CD4-positive, alpha-beta T cell treated with Interleukin-10 for 1 hour (primary cell): ENCODE measurements at regions not wholly inside any gene's neighbourhood (a gene's known extent, or its start where the extent isn't known, plus 50 kb on each side); places are given as distances from the start of the nearest gene placed in this dataset.

ENCODE experiments used
- DNase-seq: peaks from one replicate; pipeline ENCODE4 v3.0.0-alpha.2; 2020

DNA sequence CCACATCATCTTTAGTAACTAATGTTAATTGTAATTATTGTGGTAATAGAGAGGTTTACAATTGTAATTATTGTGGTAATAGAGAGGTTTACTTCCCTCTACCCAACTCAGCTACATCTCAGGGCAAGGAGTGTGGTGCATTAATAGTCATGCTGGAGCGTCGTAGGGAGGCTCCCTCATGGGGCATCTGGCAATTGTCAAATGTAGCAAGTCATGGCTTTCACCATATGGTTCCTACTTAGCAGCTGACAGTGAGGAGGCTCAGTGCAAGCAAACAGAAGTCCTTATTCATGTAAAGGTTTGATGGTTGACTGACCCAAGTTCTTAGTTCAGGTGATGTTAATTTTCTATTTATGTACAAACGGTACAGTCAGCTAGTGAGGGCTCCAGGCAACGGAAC lies 1012.0 kb downstream of the FLRT2 start:
- no peak for DNase-seq

DNA sequence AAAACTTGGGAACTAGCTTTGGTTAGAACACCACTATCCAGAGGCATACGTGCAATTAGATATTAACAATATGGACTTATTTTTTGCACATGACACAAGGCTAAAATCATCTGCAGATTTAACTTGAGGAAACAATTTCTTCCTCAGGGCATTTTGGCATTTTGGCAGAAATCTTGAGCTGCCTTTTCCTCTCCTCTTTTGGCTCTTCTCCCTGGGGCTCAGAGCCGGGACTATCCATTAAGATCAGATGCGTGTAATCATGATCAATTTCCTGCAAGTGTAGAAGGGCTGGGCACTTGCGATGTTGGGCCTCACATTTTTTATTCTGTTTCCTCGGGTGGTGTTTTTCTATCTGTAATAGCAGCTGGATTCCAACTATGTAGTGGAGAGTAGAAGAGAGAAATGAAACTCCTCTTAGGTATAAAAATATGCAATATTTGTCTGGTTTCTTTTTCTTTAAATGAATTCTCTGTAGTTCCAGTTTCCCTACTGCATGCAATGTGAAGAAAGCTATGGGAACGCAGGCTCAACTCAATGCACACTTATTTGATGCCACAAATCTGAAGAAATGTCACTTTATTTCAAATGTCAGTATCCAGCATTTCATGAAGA lies 1010.8 kb downstream of the FLRT2 start:
- no peak for DNase-seq

DNA sequence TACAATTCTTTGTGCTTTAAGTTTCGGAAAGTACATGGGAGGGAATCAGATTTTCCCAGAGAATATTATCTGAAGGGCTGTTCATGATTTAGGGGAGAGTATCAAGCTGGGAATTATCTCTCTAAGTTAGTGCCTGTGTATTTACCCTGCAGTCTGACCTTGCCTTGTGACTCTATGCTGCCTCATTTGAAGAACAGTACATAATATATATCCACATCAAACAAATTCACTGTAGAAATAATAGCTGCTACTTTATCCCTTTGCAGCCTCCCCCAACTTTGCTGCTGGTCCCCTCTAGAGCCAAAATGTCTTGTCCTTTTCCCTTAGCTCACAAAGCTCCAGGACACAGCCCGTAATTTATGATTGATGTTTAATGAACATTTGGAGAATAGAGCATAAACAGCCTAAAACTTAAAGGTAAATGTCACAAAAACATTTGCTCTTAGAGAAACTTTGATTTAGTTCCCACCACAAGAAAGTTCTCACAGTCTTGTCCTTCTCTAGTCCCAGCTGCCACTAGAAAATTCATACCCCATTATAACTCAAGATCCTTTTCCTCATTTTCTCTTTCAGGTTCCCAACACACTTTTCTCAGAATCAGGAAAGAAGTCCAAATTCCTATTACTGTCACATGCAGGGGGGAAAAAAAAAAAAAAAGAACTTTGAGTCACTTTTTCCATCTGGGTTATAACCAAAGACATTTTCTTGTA lies 1009.6 kb downstream of the FLRT2 start:
- no peak for DNase-seq

DNA sequence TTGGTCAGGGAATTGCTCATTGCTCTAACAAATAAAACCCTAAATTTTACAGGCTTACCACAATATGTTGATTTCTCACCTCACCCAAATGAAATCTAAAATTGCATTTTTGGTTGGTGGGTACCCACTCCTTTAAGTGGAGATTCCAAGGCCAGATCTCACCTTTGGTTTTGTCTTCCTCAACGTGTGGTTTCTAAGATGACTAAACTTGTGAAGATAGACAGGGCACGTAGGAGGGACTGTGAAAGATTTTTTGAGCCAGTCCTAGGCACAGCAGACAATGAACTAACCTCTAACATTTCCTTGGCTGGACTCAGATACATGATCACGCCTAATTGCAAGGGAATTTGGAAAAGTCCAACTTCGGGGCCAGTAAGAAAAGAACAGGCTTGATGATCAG lies 1003.9 kb downstream of the FLRT2 start:
- DNase-seq, result no peak

DNA sequence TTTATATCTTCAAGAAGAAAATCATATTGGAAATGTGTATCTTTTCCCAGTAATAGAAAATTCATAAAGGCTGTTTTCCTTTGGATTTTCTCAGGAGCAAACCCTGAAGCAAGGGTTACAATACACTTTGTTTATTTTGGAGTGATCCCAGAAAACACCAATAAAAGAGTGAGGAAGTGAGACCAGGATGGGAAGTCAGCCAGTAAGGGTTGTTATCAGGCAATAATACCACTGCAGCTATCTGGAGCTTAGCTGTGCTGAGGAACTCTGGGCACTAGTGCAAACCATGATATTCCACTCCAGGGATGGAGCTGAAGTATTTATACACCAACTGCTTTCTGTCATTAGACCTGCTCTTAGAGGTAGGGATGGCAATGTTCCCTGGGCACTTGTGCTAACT lies 1002.3 kb downstream of the FLRT2 start:
- DNase-seq, result no peak

DNA sequence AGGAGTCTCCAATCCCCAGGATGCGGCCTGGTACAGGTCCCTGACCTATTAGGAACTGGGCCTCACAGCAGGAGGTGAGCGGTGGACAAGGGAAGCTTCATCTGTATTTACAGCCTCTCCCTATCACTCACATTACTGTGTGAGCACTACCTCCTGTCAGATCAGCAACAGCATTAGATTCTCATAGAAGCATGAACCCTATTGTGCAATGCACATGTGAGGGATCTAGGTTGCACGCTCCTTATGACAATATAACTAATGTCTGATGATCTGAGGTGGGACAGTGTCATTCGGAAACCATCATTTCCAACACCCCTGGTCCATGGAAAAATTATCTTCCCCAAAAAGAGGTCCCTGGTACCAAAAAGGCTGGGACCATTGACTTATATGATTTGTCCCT lies 1000.5 kb downstream of the FLRT2 start:
- DNase-seq, result no peak

DNA sequence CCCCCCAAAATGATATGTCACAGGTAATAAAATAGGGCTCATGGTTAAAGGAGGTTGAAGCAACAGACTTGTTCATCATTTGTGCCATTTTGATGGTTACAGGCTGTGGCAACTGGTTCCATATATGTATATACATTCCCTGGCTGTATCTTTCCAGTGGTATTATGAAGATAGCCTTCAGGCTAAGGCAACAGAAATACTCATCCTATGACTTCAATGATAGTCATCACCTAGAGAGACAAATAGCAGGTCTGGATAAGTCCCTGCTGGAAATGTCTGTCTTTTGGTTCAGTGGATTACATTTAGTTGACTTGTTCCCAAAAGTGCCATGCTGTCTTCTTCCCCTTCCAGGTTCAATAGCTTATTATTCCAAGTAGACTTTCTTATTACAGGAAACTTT lies 997.4 kb downstream of the FLRT2 start:
- no peak for DNase-seq

DNA sequence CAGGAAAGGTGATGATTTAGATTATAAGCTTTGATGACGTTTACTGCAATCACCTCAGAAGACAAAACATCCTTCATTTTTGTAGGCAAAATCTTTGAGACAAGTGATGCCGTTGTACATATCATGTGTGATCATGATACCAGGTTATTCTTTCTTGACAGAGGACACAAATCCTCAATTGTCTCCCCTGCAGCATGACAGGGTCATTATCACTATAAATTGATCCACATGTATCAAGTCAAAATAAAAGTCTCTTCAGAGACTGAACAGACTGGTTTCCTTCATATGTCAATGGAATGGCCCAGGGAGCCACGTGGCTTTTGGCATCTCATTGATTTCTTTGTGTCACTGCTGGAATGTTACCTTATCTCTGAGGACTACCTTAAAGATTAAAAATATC lies 995.7 kb downstream of the FLRT2 start:
- no peak for DNase-seq

DNA sequence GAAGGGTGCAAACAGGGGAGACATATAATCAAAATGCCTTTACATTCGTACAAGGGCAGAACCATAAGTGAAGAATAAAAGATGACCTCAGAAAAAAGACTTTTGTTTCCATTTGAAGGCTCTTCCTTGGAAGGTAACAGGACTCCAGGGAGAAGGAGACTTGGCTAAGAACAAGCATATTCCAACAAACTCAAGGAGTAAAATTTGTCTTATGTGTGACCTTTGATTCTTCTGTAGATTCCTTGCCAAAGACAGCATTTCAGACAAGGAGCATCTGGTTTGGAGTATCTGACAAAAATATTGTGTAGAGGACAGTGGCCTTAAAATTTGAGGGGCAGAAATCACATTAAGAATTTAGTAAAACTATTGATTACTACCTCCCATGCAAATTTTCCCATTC lies 991.9 kb downstream of the FLRT2 start:
- DNase-seq, result no peak

DNA sequence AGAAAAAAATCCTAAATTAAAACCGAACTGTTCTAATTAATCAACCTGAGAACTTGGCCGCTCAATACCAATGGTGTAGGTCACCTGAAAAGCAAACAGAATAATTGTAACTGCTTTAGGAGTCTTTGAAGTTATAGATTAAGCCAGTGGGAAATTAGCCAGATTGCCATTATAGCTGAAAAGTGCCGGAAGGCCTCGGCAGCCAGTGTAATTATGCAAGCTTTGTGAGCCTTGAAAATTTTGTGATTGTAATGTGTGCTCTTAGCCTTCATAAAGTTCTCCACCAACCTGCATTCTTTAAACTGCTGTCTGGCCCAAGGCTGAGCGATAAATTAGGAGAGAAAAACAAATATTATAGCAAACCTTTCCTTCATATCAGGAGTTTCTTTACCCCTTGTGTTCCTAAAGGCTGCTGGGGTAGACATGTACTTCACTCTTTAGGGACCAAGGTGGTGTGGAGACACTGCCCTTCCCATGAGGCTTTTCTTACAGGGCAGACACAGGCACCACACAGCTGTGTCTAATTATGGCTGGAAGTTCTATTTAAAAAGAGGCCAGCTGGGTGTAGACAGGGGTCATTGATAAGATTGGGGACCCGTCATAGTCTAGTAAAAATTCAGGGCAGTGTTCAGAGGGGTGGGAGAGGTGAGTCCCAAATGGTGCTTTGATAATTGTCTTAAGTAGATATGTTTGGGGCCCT lies 991.2 kb downstream of the FLRT2 start:
- DNase-seq, result no peak

DNA sequence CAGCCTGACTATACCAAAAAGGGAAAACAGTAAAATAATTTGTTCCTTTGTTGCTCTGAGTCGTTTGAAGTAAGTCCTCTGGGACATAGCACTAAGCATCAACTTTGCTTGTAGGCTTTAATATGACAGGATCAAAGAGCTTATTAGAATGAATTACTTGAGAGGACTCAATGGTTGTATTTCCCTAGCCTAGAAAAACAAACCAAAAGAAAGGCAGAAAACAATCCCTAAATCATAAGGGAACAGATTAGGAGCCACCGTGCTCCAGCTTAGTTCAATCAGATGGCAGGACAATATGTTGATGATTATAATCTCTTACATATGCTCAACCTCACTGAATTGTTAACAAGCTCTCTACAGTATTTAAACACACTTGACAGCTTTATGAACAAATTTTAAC lies 988.4 kb downstream of the FLRT2 start:
- no peak for DNase-seq

DNA sequence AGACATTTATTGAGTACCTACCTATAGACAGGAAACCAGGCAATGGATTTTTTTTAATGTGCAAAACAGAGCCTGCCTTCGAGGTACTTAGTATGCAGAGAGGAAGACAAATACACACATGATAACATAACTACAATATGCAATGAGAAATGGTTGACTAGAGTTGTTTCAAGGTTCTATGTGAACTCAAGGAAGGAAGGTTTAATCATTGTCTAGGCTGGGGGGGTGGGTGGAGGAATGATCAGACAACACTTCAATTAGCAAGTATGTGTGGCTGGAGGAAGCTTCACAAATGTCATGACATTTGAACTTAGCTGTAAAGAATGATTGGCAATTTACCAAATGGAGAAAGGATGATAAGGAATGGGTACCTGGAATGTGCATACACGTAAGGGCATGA lies 985.3 kb downstream of the FLRT2 start:
- no peak for DNase-seq

DNA sequence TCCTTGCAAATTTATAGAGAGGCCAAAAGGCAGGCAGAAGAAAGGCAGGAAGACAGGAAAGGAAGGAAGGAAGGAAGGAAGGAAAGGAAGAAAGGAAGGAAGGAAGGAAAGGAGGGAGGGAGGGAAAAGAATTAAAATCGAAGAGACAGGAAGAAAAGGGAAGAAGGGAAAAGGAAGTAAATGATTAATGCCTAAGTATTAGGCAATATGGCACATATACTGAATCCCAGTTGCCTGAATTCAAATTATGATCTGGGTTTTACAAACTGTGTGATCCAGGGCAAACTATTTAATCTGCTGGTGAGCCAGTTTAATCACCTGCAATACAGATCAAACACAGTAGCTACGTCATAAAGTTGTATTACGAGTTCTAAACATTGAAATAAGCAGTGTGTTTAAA lies 983.6 kb downstream of the FLRT2 start:
- DNase-seq, result no peak

DNA sequence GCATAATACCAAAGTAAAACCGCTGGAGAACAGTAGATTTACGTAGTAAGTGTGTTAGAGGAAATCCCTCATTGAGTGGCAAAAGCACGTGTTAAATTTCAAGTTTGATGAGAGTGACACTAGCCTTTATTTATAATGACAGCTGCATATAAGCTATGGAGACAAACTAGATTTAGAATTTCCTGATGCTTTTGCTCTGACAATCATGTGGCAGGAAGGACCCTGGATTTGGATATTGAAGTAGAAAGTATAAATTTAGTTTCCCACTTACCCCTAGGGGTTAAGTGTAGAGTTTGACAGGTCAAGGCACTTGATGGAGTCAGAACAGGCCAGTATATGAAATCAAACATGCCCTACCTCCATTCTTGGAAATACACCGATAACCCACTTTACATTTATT lies 983.1 kb downstream of the FLRT2 start:
- DNase-seq, result no peak

DNA sequence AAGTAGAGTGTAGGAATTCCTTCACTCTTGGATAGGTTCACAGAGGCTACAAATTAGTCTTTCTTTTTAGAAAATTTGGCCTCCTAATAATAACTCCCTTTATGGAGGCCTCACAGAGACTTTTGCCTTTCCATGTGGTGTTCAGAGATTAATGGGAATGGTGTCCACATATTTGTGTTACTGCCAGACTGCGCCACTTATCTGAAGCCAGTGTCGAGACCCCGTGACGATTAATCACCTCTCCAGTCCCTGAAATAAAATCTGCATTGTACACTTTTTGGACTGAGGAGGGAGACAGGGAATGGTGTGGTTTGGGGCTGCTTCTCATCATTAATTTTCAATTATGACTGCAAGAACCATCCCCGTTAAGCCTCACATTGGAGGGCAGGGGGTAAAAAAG lies 980.5 kb downstream of the FLRT2 start:
- DNase-seq, result no peak

DNA sequence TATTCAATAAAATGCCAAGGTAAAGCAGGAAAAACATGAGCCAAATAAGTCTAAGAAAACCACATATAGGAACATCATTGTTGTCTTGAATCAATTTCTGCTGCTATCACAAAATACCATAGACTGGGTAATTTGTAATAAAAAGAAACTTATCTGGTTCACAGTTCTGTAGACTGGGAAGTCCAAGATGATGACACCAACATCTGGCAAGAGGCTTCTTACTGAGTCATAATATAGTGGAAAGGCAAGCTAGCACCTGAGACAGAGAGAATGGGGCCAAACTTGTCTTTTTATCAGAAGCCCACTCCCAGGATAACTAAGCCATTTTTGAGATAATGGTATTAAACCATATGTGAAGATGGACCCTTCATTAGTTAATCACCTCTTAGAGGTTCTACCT lies 975.9 kb downstream of the FLRT2 start:
- no peak for DNase-seq

DNA sequence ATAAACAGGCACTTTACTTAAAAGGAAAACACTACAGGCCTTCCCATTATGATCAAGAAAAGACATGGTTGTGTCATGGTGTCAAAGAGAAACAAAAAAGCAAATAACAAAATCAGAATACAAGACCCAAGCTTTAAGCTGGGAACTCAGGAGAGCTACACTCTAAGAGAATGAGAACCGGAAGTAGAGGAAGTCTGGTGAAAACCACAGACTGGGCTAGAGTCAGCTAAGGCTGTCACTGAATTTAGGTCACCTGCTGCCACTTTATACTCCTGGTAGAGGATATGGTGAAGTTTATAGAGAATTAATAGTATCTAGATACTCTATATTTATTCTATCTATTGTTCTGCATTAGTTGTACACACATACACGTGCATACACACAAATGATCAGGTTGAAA lies 971.7 kb downstream of the FLRT2 start:
- peak; percentile 18 for DNase-seq

DNA sequence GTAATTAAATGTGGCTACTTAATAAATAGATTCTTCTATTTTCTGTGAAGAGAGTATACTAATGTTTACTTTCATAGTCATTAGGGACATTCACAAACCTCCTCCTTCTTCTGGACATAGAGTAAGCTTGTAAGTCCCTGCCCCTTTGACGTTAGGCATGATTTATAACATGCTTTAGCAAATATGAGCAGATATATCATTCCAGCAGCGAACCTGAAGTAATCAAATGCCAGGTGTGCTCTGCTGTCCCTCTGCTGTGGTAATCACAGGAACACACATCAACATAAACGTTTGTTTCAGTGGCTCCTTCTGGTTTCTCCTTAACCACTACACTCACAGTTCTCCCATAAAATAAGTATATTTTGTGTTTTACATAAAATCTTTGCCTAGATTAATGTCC lies 961.8 kb downstream of the FLRT2 start:
- no peak for DNase-seq

DNA sequence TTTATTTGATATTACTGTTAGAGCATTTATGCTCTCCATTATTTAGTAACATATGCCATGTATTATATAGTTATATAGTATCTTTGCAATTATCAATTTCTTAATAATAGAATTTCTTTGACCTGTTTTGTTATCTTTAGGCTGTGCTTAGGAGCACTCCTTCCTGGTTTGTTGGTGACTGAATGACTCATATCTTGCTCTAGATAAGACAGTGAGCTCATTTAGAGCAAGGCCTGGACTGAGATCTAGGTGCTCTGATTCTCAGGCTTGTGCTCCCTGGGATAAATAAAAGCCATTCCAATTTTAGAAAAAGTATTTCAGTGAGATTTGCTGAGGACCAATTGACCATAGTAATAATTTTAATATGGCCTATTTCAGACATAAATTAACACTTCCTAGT lies 951.2 kb downstream of the FLRT2 start:
- no peak for DNase-seq

DNA sequence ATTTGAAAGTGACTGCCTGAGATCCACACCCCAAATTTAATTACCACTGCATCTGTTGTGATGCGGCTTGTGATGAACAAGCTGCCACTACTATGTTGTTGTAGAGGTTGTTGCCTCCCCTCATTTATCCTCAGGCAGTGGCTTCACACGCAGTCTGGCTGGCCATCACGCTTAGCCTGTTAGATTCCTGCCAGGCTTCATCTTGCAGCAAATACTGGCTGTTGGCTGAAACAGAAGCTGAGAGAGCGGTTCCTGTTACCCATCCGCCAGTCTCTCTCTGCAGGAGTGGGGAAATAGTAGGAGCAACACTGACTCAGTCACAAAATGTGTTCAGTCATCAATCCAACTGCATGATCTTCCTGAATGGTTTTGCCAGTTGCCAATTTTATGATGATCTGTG lies 934.4 kb downstream of the FLRT2 start:
- no peak for DNase-seq

DNA sequence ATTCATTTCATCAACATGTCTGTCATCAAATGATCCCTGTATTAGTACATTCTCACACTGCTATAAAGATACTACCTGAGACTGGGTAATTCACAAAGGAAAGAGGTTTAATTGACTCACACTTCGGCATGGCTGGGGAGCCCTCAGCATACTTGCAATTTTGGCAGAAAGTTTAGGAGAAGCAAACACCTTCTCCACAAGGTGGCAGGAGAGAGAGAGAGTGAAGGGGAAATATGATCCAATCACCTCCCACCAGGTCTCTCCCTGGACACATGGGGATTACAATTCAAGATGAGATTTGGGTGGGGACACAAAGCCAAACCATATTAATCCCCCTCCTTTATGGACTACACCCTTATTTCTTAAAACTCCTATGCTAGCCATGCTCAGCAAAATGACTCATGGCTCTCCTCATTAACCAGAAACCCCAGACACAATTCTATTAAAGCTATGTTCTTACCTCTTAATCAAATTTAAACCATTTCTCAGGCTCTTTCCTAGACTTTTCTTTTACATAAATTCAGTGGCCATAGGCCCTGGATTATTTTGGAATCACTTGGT lies 932.3 kb downstream of the FLRT2 start:
- no peak for DNase-seq

DNA sequence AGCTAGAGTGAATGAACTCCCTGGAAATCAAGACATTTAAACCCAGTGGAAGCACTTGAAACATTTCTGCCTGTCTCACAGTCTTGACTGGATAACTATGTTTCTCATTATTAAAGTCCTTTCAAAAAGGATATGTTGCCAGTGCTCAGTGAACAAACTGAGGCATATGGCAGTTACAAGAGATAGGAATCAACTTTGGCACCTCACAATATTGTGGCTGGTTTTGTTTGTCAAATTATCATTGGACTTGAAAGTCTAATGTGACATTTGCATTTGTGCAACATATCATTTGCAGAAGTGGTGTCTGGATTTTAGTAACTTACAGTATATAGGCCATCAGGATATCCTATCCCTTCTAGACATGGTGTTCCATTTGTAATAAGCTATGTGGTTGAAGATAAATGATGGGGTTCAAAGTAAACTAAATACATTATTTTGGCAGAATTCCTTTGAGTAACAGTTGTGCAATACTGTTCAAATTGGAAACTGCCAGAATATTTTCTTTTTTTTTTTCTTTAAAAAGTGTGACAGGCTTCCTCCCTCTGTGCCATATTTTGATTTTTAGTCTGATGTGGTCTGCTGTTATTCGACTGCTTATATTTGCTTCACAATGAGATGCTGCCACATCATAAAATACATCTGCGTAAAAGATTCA lies 927.7 kb downstream of the FLRT2 start:
- no peak for DNase-seq

DNA sequence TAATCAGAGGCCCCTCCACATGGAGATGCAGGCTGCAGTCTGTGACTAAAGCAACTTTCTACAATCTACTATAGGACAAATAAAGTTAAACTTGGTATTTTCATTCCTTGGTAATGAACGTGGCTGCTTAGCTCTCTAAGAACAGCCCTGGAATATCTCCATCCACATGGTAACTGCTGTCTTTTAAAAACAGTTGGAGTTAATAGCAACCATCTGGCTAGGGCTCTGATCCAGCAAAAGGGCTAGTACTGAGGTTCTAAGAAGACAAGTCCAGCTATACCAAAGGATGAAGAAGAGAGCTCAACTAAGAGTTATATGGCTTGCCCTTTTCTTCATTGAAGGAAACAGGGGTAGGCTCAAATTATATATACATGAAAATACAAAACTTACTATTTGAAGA lies 920.1 kb downstream of the FLRT2 start:
- no peak for DNase-seq

DNA sequence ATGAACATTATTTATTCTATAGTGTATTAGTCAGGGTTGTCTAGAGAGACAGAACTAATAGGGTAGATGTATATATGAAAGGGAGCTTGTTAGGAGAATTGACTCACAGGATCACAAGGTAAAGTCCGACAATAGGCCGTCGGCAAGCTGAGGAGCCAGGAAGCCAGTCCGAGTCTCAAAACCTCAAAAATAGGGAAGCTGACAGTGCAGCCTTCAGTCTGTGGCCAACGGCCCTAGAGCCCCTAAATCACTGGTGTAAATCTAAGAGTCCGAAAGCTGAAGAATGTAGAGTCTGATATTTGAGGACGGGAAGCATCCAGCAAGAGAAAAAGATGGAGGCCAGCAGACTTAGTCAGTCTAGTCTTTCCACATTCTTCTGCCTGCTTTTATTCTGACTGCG lies 912.2 kb downstream of the FLRT2 start:
- DNase-seq, result no peak
